HG03066 (cell line): ENCODE measurements at regions not wholly inside any gene's neighbourhood (a gene's known extent, or its start where the extent isn't known, plus 50 kb on each side); places are given as distances from the start of the nearest gene placed in this dataset.

Experiments used
- ATAC-seq: cut with Tn5 transposase; IDR thresholded peaks from one replicate; pipeline ENCODE4 v1.9.1; 2021; ENCODE audit warnings: low read depth; ENCODE audit not compliant: unreplicated experiment

DNA sequence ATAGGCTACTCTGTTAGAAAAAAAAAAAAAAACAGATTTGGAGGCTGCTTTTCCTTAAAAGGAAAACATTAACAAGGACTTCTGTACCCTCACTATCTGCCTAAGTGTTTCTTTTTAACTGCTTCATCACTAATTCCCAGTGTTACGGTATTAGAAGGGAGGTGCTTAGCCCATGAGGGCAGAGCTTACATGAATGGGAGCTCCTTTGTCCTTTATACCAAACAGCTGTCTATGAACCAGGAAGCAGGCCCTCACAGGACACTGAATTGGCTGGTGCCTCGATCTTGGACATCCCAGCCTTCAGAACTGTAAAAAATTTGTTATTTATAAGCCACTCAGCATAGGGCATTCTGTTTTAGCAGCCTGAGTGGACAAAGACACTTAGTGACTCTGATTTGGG is 215.6 kb upstream of the NRSN1 start:
- no peak for ATAC-seq

GRCh38 chr6:23927935-23928334 is 198.1 kb upstream of the NRSN1 start:
- no peak for ATAC-seq

- ATAC-seq = no peak
Measured at GRCh38 chr6:23929201-23929600, 196.8 kb upstream of the NRSN1 start.

GRCh38 chr6:23940466-23940865 is 185.5 kb upstream of the NRSN1 start:
- ATAC-seq = no peak

- ATAC-seq = no peak
Measured at GRCh38 chr6:23951691-23952090, 174.3 kb upstream of the NRSN1 start.

- ATAC-seq = no peak
Measured at GRCh38 chr6:23952245-23952644, 173.8 kb upstream of the NRSN1 start.

DNA sequence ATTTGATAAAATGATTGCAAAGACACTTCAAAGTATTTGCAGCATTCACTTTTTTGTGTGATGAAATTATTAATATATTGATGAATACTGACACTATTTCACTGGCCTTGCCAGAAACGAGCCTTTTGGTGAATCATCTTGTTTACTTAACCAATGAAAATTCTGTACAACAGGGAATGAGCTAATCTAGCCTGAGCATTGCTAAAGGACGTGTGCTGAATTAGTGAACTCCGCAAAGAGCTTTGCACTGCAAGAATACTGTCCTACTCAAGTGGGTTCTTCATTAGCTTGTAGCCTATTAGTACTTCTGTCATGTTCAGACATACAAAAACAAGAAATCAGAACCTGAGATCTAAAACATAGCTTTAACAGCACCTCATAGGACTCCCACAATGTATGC is 172.0 kb upstream of the NRSN1 start:
- ATAC-seq = no peak

GRCh38 chr6:23957017-23957416 is 169.0 kb upstream of the NRSN1 start:
- ATAC-seq = no peak

GRCh38 chr6:23964865-23965264 is 161.2 kb upstream of the NRSN1 start:
- no peak for ATAC-seq

DNA sequence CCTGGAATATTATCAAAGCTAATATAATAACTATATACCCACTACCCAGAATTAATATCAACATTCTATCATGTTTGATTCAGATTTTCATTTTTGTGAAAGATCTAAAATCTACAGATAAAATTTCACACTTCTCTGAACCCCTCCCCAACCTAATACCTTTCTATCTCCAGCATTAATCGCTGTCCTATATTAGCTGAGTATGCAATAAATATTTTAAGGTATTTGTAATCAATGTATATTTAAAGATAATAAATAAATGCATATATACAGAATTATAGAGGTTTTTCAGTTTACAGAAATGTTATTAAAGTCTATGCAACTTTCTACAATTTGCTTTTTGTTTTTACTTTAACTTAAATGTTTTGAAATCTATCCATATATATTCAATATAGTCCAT is 156.7 kb upstream of the NRSN1 start:
- ATAC-seq = no peak

- no peak for ATAC-seq
Measured at GRCh38 chr6:23977706-23978105, 148.3 kb upstream of the NRSN1 start.

DNA sequence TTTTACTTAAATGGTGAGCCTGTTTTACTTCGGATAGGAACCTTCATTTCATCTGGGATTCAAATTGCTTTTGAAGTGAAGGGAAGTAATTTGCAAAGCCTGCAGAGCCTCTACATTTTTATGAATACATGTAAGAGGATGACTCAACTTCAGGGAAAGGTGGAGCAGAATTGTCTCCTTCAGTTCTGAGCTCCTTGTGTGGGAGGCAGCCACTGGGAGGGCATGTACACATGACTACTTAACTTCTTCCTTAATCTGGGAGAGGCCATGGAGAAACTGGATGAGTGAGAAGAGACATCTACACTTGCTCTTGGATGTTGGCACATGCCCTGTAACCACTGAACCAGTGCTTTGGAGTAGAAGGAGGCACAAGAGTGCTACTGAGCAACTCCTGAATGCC is 145.1 kb upstream of the NRSN1 start:
- no peak for ATAC-seq

- no peak for ATAC-seq
Measured at GRCh38 chr6:23981923-23982322, 144.1 kb upstream of the NRSN1 start.

- ATAC-seq = no peak
Measured at GRCh38 chr6:23983735-23984134, 142.3 kb upstream of the NRSN1 start.

GRCh38 chr6:23985015-23985414 is 141.0 kb upstream of the NRSN1 start:
- ATAC-seq = no peak

DNA sequence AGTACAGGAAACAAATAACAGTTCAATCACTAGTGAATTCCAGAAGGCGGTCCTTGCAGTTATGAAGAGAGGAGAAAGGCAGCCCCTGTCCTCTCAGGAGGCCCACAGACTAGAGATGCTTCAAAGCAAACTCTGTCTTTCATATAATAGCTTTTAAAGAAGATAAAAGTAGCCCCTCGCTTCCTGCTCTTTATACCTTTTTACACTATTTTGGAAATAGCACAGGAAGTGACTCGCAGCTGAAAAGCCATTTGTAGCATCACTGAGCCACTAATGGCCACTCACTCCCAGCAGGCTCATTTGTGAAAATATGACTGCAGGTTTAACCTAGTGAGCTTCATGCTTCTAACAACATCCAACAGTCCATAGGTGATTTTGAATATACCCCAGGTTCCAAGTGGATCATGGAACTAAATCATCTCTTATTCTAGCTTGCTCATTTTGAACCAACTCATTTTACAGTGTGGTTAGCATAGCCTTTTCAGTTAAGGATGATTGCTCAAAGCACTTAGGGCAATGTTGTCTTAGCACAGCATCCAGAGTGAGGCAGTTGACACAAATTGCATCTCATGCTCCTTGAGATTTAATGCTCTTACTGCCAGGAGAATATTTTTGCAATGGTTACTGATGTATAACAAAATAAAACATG is 136.0 kb upstream of the NRSN1 start:
- no peak for ATAC-seq

- no peak for ATAC-seq
Measured at GRCh38 chr6:23994013-23994412, 132.0 kb upstream of the NRSN1 start.

DNA sequence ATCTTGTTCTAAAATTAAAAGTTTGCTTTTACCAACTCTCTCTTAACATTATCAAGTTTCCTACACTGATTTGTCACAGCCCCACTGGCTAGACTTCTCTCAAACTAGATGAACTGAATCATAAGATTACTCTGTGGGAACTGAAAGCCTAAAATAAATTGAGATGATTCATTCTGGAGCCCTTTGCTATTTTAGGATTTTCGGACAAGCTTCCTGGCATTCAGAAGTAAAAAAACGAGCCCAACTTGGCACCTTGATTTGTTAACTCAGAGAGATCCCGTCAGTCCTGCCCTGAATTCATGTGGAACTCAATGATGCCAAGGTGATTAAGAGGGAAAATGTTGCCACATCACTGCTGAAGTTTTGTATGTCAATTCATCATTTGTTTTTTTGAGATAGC is 122.0 kb upstream of the NRSN1 start:
- no peak for ATAC-seq

DNA sequence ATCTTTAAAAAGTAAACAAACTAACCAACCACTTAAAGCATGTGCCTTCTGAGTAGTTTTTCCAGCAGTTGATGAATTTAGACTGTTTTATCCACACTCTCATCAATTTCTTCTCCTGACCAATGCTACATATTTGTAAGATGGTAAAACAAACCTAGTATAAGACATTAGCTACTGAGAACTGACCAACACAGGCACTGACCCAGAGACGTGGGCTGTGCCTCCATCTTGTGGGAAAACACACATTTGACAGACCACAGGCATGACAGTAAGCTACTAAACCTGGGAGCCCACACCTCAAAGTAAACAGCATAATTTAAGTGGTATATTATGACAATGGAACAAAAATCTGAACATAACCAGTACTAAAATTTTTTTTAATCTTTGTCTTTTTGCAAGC is 121.4 kb upstream of the NRSN1 start:
- ATAC-seq = no peak

- no peak for ATAC-seq
Measured at GRCh38 chr6:24006254-24006653, 119.8 kb upstream of the NRSN1 start.

GRCh38 chr6:24009319-24009718 is 116.7 kb upstream of the NRSN1 start:
- ATAC-seq = no peak

DNA sequence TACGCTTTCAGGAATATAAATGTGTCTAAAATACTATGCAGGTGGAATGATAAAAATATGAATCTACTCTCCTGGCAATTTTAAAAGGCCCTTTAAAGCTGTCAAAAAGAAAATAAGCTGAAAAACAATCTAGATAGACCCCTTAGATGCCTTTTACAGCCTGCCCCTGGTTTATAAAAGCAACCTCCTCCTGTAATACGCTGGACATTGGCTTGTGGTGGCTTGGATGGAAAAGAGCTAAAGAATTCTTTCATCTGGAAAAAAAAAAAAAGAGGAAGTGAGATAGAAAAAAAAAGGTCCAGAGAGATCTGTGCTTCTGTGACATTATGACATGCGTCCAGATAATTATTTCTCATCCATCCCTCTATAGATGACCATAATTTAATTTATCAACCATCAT is 115.9 kb upstream of the NRSN1 start:
- ATAC-seq = no peak

DNA sequence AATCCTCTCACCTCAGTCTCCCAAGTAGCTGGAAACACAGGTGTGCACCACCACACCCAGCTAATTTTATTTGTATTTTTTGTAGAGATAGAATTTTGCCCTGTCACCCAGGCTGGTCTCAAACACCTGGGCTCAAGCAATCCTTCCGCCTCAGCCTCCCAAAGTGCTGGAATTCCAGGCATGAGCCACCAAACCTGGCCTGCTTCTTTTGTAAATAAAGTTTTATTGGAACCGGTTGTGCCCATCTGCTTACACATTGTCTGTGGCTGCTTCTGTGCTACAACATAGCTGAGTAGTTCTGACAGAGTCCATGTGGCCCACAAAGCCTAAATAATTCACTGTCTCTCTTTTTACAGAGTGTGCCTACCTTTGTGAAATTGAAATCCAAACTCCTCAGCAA is 109.7 kb upstream of the NRSN1 start:
- no peak for ATAC-seq
